ENCODE measurements at regions not wholly inside any gene's neighbourhood (a gene's known extent, or its start where the extent isn't known, plus 50 kb on each side); places are given as distances from the start of the nearest gene placed in this dataset.

- Histone ChIP-seq H3K9me3 (no peaks in the 10 kb centered on the region), H3K36me3 (no peaks in the 10 kb centered on the region), H3K27me3 (no peaks in the 10 kb centered on the region), H3K27ac (no peak overlapping the region), H3K4me1 (no peaks in the 10 kb centered on the region), H3K4me3 (no peak overlapping the region)
- intact Hi-C loops (cut with DNase I), result no loop called here
- TF ChIP-seq EP300 (IDR thresholded peaks at IDR 0.05) (no peak), POLR2A (IDR thresholded peaks at IDR 0.05) (no peak), POLR2AphosphoS5 (IDR thresholded peaks at IDR 0.05) (no peak), CTCF (IDR thresholded peaks at IDR 0.05) (no peak)
- DNase-seq, result no peak
- 42 to 81% methylated on average over 2 of the region's 2 CpGs for WGBS, 2 donors
These were observed 141.6 kb upstream of the IVNS1ABP start for GRCh38 chr1:185458670-185459069.

- Histone ChIP-seq H3K36me3 (no peaks in the 10 kb centered on the region), H3K27ac (no peak overlapping the region), H3K9me3 (no peaks in the 10 kb centered on the region), H3K4me3 (no peak overlapping the region), H3K27me3 (no peaks in the 10 kb centered on the region), H3K4me1 (no peaks in the 10 kb centered on the region)
- TF ChIP-seq EP300 (IDR thresholded peaks at IDR 0.05) (no peak), POLR2A (IDR thresholded peaks at IDR 0.05) (no peak), CTCF (IDR thresholded peaks at IDR 0.05) (no peak), POLR2AphosphoS5 (IDR thresholded peaks at IDR 0.05) (no peak)
- DNase-seq, result no peak
- 89 to 90% methylated on average over 7 of the region's 7 CpGs for WGBS, 2 donors
- intact Hi-C loops (cut with DNase I), result no loop called here
These were observed 136.6 kb upstream of the IVNS1ABP start for GRCh38 chr1:185453496-185454192.

- Histone ChIP-seq H3K4me1 (no peaks in the 10 kb centered on the region), H3K4me3 (no peak overlapping the region), H3K27ac (no peak overlapping the region), H3K27me3 (no peaks in the 10 kb centered on the region), H3K9me3 (no peaks in the 10 kb centered on the region), H3K36me3 (no peaks in the 10 kb centered on the region)
- intact Hi-C loops (cut with DNase I), result no loop called here
- TF ChIP-seq POLR2A (IDR thresholded peaks at IDR 0.05) (no peak), CTCF (IDR thresholded peaks at IDR 0.05) (no peak), EP300 (IDR thresholded peaks at IDR 0.05) (no peak), POLR2AphosphoS5 (IDR thresholded peaks at IDR 0.05) (no peak)
- DNase-seq, result no peak
- WGBS, 2 donors, result 86 to 95% methylated on average over 5 of the region's 5 CpGs
These were observed 133.9 kb upstream of the IVNS1ABP start for GRCh38 chr1:185450917-185451316.

GRCh38 chr1:185450060-185450788 lies 133.2 kb upstream of the IVNS1ABP start:
- Histone ChIP-seq H3K9me3 (no peaks in the 10 kb centered on the region), H3K27ac (no peak overlapping the region), H3K4me3 (no peak overlapping the region), H3K4me1 (no peaks in the 10 kb centered on the region), H3K27me3 (no peaks in the 10 kb centered on the region), H3K36me3 (no peaks in the 10 kb centered on the region)
- WGBS, 2 donors, result 23 to 81% methylated on average over 3 of the region's 3 CpGs
- intact Hi-C loops (cut with DNase I), result no loop called here
- TF ChIP-seq POLR2AphosphoS5 (IDR thresholded peaks at IDR 0.05) (no peak), POLR2A (IDR thresholded peaks at IDR 0.05) (no peak), CTCF (IDR thresholded peaks at IDR 0.05) (no peak)
- no peak for DNase-seq

Data from sigmoid colon (tissue), 6 donors.